ENCODE measurements at regions not wholly inside any gene's neighbourhood (a gene's known extent, or its start where the extent isn't known, plus 50 kb on each side); places are given as distances from the start of the nearest gene placed in this dataset.

DNA sequence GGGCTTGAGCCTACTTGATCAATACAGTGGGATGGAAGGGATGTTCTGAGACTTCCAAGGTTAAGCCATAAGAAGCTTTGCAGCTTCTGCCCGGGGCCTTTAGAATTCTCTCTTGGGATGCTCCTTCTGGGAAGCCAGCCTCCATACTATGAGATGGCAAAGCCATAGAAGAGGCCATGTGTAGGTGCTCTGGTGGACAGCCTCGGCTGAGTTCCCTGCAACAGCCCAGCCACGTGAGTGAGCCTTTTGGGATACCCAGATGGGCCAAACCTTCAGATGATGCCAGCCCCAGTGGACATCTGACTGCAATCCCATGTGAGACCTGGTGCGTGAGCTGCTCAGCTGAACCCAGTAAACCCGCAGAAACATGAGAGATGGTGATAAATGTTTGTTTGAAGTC lies 370.6 kb downstream of the RPS24 start:
- Histone ChIP-seq H3K4me3 (replicated peaks in 1 of 2; ENCODE audit: low read depth in 1 of 2, low read length in 2 of 2) (no peak overlapping the region), H3K36me3 (ENCODE audit: control insufficient read depth in 1 of 2, insufficient read depth in 2 of 2, low read length in 2 of 2) (no peaks in the 10 kb centered on the region), H4K20me1 (ENCODE audit: insufficient read depth) (no peaks in the 10 kb centered on the region), H3K9me2 (ENCODE audit: insufficient read depth) (no peaks in the 10 kb centered on the region), H3K79me2 (ENCODE audit: insufficient read depth, low read length) (no peaks in the 10 kb centered on the region), H2AFZ (ENCODE audit: low read depth, low read length, poor library complexity, severe bottlenecking) (no peak overlapping the region), H3K4me2 (ENCODE audit: low read length) (no peak overlapping the region), H3K9me3 (ENCODE audit: control insufficient read depth in 1 of 2, insufficient read depth in 1 of 2, low read depth in 1 of 2, low read length in 2 of 2) (no peaks in the 10 kb centered on the region), H3K27ac (ENCODE audit: low read depth, low read length) (no peak overlapping the region), H3K4me1 (ENCODE audit: control insufficient read depth in 1 of 2, insufficient read depth in 2 of 2, low read length in 2 of 2) (peaks cover 5 to 12% of the 10 kb centered on the region in 2 experiments; a peak in 3 of 4 replicates), H3K9ac (ENCODE audit: low read length) (no peak overlapping the region), H3K27me3 (ENCODE audit: insufficient read depth, low read length) (no peaks in the 10 kb centered on the region)
- ATAC-seq (no peak), DNase-seq (ENCODE audit: low read depth, low spot score) (no peak)
- ChIA-PET RAD21 (ENCODE audit: low non-redundant PET in 1 of 2, low total read pairs in 2 of 2, uncharacterized antibody in 2 of 2, unreplicated experiment in 2 of 2) (no interaction called here), CTCF (no interaction called here), POLR2A (no interaction called here)
- BruUV-seq (replicated peaks) = no TSS peak
- TF ChIP-seq FOSL1 (IDR thresholded peaks at IDR 0.05; ENCODE audit: low read depth) (no peak), SIN3A (IDR thresholded peaks at IDR 0.05; ENCODE audit: low read depth) (no peak), EZH2 (IDR thresholded peaks at IDR 0.05) (no peak)
- TF ChIP-seq, protein P1, sequence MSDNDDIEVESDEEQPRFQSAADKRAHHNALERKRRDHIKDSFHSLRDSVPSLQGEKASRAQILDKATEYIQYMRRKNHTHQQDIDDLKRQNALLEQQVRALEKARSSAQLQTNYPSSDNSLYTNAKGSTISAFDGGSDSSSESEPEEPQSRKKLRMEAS (IDR thresholded peaks at IDR 0.05) = no peak
- intact Hi-C loops (cut with micrococcal nuclease) = no loop called here

DNA sequence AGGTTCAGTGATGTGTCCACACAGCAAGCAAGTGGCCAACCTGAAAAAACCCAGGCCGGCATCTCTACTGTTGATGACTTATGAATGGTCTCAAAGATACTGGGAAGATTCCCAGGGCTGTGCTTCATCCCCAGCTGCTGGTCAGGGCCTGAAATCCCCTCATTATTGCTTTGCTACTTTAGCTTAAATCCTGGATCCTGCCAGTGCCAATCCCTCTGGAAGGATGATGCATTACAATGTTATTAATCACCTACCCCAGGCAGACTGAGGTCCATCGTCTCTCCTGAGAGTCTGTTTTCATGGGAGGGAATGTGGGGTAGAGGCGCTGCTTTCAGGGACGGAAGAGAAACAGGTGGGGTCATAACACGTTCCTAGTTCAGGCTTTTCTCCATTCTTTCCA lies 371.6 kb downstream of the RPS24 start:
- TF ChIP-seq, protein P2, sequence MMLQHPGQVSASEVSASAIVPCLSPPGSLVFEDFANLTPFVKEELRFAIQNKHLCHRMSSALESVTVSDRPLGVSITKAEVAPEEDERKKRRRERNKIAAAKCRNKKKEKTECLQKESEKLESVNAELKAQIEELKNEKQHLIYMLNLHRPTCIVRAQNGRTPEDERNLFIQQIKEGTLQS (IDR thresholded peaks at IDR 0.05) = no peak
- no peak overlapping the region for H3K4me3 ChIP-seq (replicated peaks in 1 of 2; ENCODE audit: low read depth in 1 of 2, low read length in 2 of 2)
- no peaks in the 10 kb centered on the region for H3K9me3 ChIP-seq (ENCODE audit: control insufficient read depth in 1 of 2, insufficient read depth in 1 of 2, low read depth in 1 of 2, low read length in 2 of 2)
- no peak overlapping the region for H3K27ac ChIP-seq (ENCODE audit: low read depth, low read length)
- no peak overlapping the region for H2AFZ ChIP-seq (ENCODE audit: low read depth, low read length, poor library complexity, severe bottlenecking)
- H3K4me2 ChIP-seq (ENCODE audit: low read length) = no peak overlapping the region
- peaks cover 5 to 12% of the 10 kb centered on the region in 2 experiments; a peak in 3 of 4 replicates for H3K4me1 ChIP-seq (ENCODE audit: control insufficient read depth in 1 of 2, insufficient read depth in 2 of 2, low read length in 2 of 2)
- ATAC-seq = no peak
- ChIA-PET POLR2A (no interaction called here), CTCF (no interaction called here), RAD21 (ENCODE audit: low non-redundant PET in 1 of 2, low total read pairs in 2 of 2, uncharacterized antibody in 2 of 2, unreplicated experiment in 2 of 2) (no interaction called here)
- H3K27me3 ChIP-seq (ENCODE audit: insufficient read depth, low read length) = no peaks in the 10 kb centered on the region
- intact Hi-C loops (cut with micrococcal nuclease) = no loop called here
- no peaks in the 10 kb centered on the region for H4K20me1 ChIP-seq (ENCODE audit: insufficient read depth)
- H3K9ac ChIP-seq (ENCODE audit: low read length) = no peak overlapping the region
- no peaks in the 10 kb centered on the region for H3K9me2 ChIP-seq (ENCODE audit: insufficient read depth)
- DNase-seq (ENCODE audit: low read depth, low spot score) = no peak
- no TSS peak for BruUV-seq (replicated peaks)
- no peaks in the 10 kb centered on the region for H3K36me3 ChIP-seq (ENCODE audit: control insufficient read depth in 1 of 2, insufficient read depth in 2 of 2, low read length in 2 of 2)
- no peaks in the 10 kb centered on the region for H3K79me2 ChIP-seq (ENCODE audit: insufficient read depth, low read length)

All from HCT116 (cell line).